ENCODE measurements at regions not wholly inside any gene's neighbourhood (a gene's known extent, or its start where the extent isn't known, plus 50 kb on each side); places are given as distances from the start of the nearest gene placed in this dataset.

DNA sequence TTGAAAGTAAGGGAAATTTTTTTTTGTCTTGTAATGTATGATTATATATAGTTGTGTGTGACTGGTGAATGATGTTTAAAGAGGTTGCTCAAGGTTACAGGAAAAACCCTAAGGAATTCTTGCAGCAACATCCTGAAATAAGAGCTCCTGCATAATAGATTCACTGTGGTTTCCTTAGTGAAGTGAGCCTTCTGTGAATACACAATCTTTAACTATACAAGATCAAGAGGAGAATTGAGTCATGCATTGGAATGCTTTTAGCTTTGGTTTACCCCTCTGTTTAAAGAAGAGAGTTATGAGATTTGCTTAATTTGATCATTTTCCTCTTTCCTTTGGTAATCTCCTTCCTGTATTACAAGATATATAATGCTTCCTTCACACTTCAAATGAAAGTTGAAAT, 141.6 kb upstream of the EYA4 start:
- TF ChIP-seq, protein P1, sequence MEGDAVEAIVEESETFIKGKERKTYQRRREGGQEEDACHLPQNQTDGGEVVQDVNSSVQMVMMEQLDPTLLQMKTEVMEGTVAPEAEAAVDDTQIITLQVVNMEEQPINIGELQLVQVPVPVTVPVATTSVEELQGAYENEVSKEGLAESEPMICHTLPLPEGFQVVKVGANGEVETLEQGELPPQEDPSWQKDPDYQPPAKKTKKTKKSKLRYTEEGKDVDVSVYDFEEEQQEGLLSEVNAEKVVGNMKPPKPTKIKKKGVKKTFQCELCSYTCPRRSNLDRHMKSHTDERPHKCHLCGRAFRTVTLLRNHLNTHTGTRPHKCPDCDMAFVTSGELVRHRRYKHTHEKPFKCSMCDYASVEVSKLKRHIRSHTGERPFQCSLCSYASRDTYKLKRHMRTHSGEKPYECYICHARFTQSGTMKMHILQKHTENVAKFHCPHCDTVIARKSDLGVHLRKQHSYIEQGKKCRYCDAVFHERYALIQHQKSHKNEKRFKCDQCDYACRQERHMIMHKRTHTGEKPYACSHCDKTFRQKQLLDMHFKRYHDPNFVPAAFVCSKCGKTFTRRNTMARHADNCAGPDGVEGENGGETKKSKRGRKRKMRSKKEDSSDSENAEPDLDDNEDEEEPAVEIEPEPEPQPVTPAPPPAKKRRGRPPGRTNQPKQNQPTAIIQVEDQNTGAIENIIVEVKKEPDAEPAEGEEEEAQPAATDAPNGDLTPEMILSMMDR (IDR thresholded peaks at IDR 0.05): no peak
- TF ChIP-seq POLR2A (IDR thresholded peaks at IDR 0.05): no peak
- H3K4me3 ChIP-seq: no peak overlapping the region
- H3K9me3 ChIP-seq (replicated peaks in 1 of 3): no peaks in the 10 kb centered on the region
- H3K36me3 ChIP-seq (replicated peaks in 1 of 2): no peaks in the 10 kb centered on the region
- no peaks in the 10 kb centered on the region for H3K27me3 ChIP-seq
- DNase-seq: no peak
- H3K27ac ChIP-seq: no peak overlapping the region
- intact Hi-C loops (cut with DNase I): no loop called here
- H3K4me1 ChIP-seq (replicated peaks in 1 of 2): no peaks in the 10 kb centered on the region

GRCh38 chr6:133100865-133101264, 140.3 kb upstream of the EYA4 start:
- DNase-seq: no peak
- Histone ChIP-seq H3K4me1 (replicated peaks in 1 of 2) (no peaks in the 10 kb centered on the region), H3K27ac (no peak overlapping the region), H3K27me3 (no peaks in the 10 kb centered on the region), H3K36me3 (replicated peaks in 1 of 2) (no peaks in the 10 kb centered on the region), H3K4me3 (no peak overlapping the region), H3K9me3 (replicated peaks in 1 of 3) (no peaks in the 10 kb centered on the region)
- no peak for TF ChIP-seq POLR2A (IDR thresholded peaks at IDR 0.05)
- TF ChIP-seq, protein P1 (IDR thresholded peaks at IDR 0.05): no peak
- 70 to 80% (median 71%) methylated on average over 3 of the region's 3 CpGs for WGBS, 4 donors
- intact Hi-C loops (cut with DNase I): no loop called here

- H3K9me3 ChIP-seq (replicated peaks in 1 of 3): no peaks in the 10 kb centered on the region
- TF ChIP-seq, protein P1 (IDR thresholded peaks at IDR 0.05): no peak
- no peak for TF ChIP-seq POLR2A (IDR thresholded peaks at IDR 0.05)
- H3K4me3 ChIP-seq: no peak overlapping the region
- intact Hi-C loops (cut with DNase I): no loop called here
- no peaks in the 10 kb centered on the region for H3K36me3 ChIP-seq (replicated peaks in 1 of 2)
- no peaks in the 10 kb centered on the region for H3K27me3 ChIP-seq
- no peak overlapping the region for H3K27ac ChIP-seq
- no peaks in the 10 kb centered on the region for H3K4me1 ChIP-seq (replicated peaks in 1 of 2)
- DNase-seq: no peak
These were observed 139.4 kb upstream of the EYA4 start for GRCh38 chr6:133101790-133102189.

DNA sequence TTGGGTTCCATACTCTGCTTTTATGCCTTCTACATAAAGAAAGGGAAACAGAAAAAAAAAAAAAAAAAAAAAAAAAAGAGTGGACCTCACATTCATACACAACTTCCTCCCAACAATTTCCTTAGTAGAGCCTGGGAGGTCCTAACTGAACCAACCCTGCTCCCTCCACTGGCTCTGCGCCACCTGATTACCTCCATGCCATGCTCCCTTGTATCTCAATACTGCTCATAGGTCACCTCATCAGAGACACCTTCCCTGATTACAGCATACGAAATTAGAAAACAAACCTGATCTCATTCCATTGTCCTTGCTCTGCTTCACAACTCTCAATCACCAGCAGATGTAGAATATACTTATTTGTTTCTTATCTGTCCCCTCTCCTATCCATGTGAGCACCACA, 134.2 kb upstream of the EYA4 start:
- intact Hi-C loops (cut with DNase I): no loop called here
- no peak for TF ChIP-seq POLR2A (IDR thresholded peaks at IDR 0.05)
- TF ChIP-seq, protein P1 (IDR thresholded peaks at IDR 0.05): no peak
- no peak for DNase-seq
- Histone ChIP-seq H3K27me3 (no peaks in the 10 kb centered on the region), H3K27ac (no peak overlapping the region), H3K9me3 (replicated peaks in 1 of 3) (no peaks in the 10 kb centered on the region), H3K4me1 (replicated peaks in 1 of 2) (no peaks in the 10 kb centered on the region), H3K36me3 (replicated peaks in 1 of 2) (no peaks in the 10 kb centered on the region), H3K4me3 (no peak overlapping the region)
- 70 to 90% (median 76%) methylated on average over 2 of the region's 2 CpGs for WGBS, 4 donors
